Karpas-422 (cell line): ENCODE measurements at regions not wholly inside any gene's neighbourhood (a gene's known extent, or its start where the extent isn't known, plus 50 kb on each side); places are given as distances from the start of the nearest gene placed in this dataset.

Experiments used
- DNase-seq: peaks from one replicate; pipeline ENCODE4 v3.0.0-alpha.2; 2015
- H2AFZ ChIP-seq: fragments of 200-600 bp; sonication (generic); 2 replicates; pipeline ENCODE4 v1.6.1; 2014; ENCODE audit warnings: antibody characterized with exemption, low read length, mixed read lengths
- H3K27ac ChIP-seq: fragments of 200-600 bp; sonication (generic); 2 replicates; pipeline ENCODE4 v1.5.1; 2014; ENCODE audit warnings: mild to moderate bottlenecking, low read length, moderate library complexity
- H3K27me3 ChIP-seq: fragments of 200-600 bp; sonication (generic); 2 replicates; pipeline ENCODE4 v1.6.1; 2014; ENCODE audit warnings: low read length, mixed read lengths
- H3K36me3 ChIP-seq: fragments of 200-600 bp; sonication (generic); 2 replicates; pipeline ENCODE4 v1.6.1; 2014; ENCODE audit warnings: low read length, mixed read lengths; ENCODE audit not compliant: insufficient read depth
- H3K4me1 ChIP-seq: fragments of 200-600 bp; sonication (generic); 2 replicates; pipeline ENCODE4 v1.6.1; 2014; ENCODE audit warnings: mild to moderate bottlenecking, low read length, mixed read lengths
- H3K4me2 ChIP-seq: fragments of 200-600 bp; sonication (generic); 2 replicates; pipeline ENCODE4 v1.6.1; 2014; ENCODE audit warnings: low read length, low read depth, mild to moderate bottlenecking; ENCODE audit not compliant: poor library complexity, severe bottlenecking
- H3K4me3 ChIP-seq: fragments of 200-600 bp; sonication (generic); 2 replicates; pipeline ENCODE4 v1.5.1; 2014; ENCODE audit warnings: mild to moderate bottlenecking, antibody characterized with exemption, low read length, mixed read lengths
- H3K79me2 ChIP-seq: fragments of 200-600 bp; sonication (generic); 2 replicates; pipeline ENCODE4 v1.6.1; 2014; ENCODE audit warnings: mild to moderate bottlenecking, low read length, mixed read lengths
- H3K9ac ChIP-seq: fragments of 200-600 bp; sonication (generic); 2 replicates; pipeline ENCODE4 v1.6.0; 2014; ENCODE audit warnings: low read length
- H3K9me2 ChIP-seq: fragments of 200-600 bp; sonication (generic), shearing (Covaris generic); replicated peaks from 2 replicates; pipeline ENCODE4 v1.6.0; 2014; ENCODE audit warnings: mild to moderate bottlenecking, low read length, moderate library complexity; ENCODE audit not compliant: insufficient read depth
- H3K9me3 ChIP-seq: fragments of 300-700, 200-600 bp; sonication (generic); 2 replicates; pipeline ENCODE4 v1.6.1; 2014; ENCODE audit warnings: low read length, mixed read lengths
- H4K20me1 ChIP-seq: fragments of 200-600 bp; sonication (generic); 2 replicates; pipeline ENCODE4 v1.6.1; 2014; ENCODE audit warnings: mild to moderate bottlenecking, antibody characterized with exemption, low read length, low read depth; ENCODE audit not compliant: insufficient read depth

DNA sequence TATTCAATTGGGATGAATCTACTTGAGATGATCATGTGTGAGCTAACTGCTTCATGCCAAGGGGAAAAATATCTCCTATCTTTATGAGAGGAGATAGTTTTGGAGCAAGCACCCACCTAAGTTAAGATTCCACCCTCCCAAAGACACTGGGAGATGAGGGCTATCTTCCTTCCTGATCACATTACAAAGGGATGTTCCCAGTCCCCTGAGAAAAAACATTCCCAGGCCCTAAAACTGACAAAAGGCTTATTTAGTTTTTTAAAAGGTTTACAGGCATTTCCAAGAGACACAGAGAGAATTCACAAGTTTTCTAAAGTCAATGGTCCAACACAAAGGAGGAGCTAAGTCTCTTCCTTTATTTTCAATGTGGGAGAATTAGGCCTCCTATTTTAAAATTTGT lies 401.5 kb downstream of the FBXO15 start:
- Histone ChIP-seq H3K9me3 (peaks cover 7% of the 10 kb centered on the region), H3K79me2 (no peaks in the 10 kb centered on the region), H3K36me3 (no peaks in the 10 kb centered on the region), H3K4me3 (no peak overlapping the region), H3K4me2 (no peak overlapping the region), H4K20me1 (no peaks in the 10 kb centered on the region), H3K27me3 (no peaks in the 10 kb centered on the region), H3K4me1 (no peaks in the 10 kb centered on the region), H3K27ac (no peak overlapping the region), H3K9me2 (no peaks in the 10 kb centered on the region), H2AFZ (no peak overlapping the region), H3K9ac (no peak overlapping the region)
- DNase-seq, result no peak

DNA sequence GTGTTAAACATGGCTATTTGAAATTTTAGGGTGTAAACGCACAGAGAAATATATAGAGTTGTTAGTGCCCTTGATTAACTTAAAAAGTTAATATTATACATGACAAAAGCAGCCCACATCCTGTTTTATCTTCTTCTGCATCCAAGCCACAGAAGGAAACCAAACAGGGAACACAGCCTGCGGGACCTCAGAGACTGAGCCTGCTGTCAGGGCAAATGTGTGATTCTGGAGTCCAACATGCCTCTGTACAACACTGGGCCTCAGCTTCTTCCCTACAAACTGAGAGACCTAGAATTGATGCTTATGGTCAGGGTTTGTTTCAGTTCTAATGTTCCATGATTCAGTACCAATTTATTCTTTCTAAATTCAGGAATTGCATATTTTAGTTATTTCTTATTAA lies 404.7 kb downstream of the FBXO15 start:
- Histone ChIP-seq H3K9ac (no peak overlapping the region), H3K79me2 (no peaks in the 10 kb centered on the region), H2AFZ (no peak overlapping the region), H3K27me3 (no peaks in the 10 kb centered on the region), H3K9me3 (peaks cover 21% of the 10 kb centered on the region), H3K4me3 (no peak overlapping the region), H3K9me2 (no peaks in the 10 kb centered on the region), H4K20me1 (no peaks in the 10 kb centered on the region), H3K36me3 (no peaks in the 10 kb centered on the region), H3K4me1 (no peaks in the 10 kb centered on the region), H3K4me2 (no peak overlapping the region), H3K27ac (no peak overlapping the region)
- no peak for DNase-seq

DNA sequence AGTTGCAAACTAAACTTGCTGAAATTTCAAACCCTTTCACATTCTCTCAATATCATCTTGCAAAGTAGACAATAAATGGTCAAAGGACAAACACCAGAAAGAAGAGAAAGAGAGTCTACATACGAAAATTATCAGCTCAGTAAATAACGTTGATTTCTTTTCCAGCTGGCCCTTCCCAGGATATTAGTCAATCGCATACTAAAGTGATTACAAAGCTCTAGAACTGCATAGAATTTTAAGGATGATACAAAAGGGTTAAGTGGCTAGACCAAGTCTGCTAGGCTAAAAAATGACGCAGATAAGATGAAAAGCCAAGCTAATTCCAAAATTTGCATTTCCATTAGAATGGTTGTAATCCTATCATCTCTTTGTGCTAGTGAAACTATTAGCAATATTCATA lies 405.7 kb downstream of the FBXO15 start:
- Histone ChIP-seq H3K79me2 (no peaks in the 10 kb centered on the region), H3K4me2 (no peak overlapping the region), H3K27ac (no peak overlapping the region), H3K36me3 (no peaks in the 10 kb centered on the region), H3K9me3 (peaks cover 25% of the 10 kb centered on the region), H4K20me1 (no peaks in the 10 kb centered on the region), H2AFZ (no peak overlapping the region), H3K9me2 (no peaks in the 10 kb centered on the region), H3K4me3 (no peak overlapping the region), H3K9ac (no peak overlapping the region), H3K27me3 (no peaks in the 10 kb centered on the region), H3K4me1 (no peaks in the 10 kb centered on the region)
- no peak for DNase-seq

DNA sequence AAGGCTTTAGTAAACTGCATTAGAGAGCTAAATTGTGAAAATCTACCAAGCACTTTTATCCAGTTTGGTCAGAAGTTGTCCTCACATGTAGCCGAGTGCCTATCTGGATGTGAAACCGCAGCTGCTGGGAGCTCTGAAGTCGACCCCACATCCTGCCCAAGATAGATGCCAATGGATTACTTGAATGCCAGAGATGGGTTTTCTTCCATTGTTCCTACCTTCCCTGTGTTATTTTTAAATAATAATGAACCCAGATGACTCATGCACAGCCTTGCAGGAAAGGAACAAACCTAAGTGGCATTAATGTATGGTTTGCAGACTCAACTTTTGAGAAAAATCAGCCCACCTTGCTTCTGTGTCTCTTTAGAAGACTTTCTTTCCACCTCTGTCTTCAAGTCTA lies 408.5 kb downstream of the FBXO15 start:
- H3K9me2 ChIP-seq, result no peaks in the 10 kb centered on the region
- no peaks in the 10 kb centered on the region for H3K27me3 ChIP-seq
- H4K20me1 ChIP-seq, result no peaks in the 10 kb centered on the region
- no peaks in the 10 kb centered on the region for H3K79me2 ChIP-seq
- no peak overlapping the region for H3K9ac ChIP-seq
- H3K4me2 ChIP-seq, result no peak overlapping the region
- DNase-seq, result no peak
- no peaks in the 10 kb centered on the region for H3K36me3 ChIP-seq
- H3K4me1 ChIP-seq, result no peaks in the 10 kb centered on the region
- peaks cover 29% of the 10 kb centered on the region for H3K9me3 ChIP-seq
- no peak overlapping the region for H3K27ac ChIP-seq
- no peak overlapping the region for H3K4me3 ChIP-seq
- H2AFZ ChIP-seq, result no peak overlapping the region

DNA sequence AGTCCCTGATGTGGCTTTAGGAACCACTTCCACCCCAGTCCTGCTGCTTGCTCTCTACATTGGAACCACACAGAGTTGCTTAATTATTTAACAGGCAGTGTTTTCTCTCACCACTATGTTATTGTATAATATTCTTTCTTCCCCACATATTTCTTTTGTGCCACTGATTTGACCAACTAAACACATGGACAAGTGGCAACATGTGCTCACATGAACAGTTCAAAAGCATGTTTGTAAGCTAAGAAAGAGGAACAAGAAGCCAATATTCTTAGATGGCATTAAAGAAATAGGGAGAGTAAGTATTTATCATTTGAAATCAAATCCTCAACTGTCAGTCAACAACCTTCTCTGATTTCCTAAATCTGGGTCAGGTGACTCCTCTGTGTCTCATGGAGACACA lies 409.6 kb downstream of the FBXO15 start:
- no peaks in the 10 kb centered on the region for H4K20me1 ChIP-seq
- H3K79me2 ChIP-seq, result no peaks in the 10 kb centered on the region
- H3K4me1 ChIP-seq, result no peaks in the 10 kb centered on the region
- no peaks in the 10 kb centered on the region for H3K36me3 ChIP-seq
- H3K27me3 ChIP-seq, result no peaks in the 10 kb centered on the region
- no peak overlapping the region for H3K27ac ChIP-seq
- DNase-seq, result no peak
- no peak overlapping the region for H3K4me3 ChIP-seq
- no peak overlapping the region for H3K4me2 ChIP-seq
- H2AFZ ChIP-seq, result no peak overlapping the region
- peaks cover 32% of the 10 kb centered on the region for H3K9me3 ChIP-seq
- no peaks in the 10 kb centered on the region for H3K9me2 ChIP-seq
- no peak overlapping the region for H3K9ac ChIP-seq

DNA sequence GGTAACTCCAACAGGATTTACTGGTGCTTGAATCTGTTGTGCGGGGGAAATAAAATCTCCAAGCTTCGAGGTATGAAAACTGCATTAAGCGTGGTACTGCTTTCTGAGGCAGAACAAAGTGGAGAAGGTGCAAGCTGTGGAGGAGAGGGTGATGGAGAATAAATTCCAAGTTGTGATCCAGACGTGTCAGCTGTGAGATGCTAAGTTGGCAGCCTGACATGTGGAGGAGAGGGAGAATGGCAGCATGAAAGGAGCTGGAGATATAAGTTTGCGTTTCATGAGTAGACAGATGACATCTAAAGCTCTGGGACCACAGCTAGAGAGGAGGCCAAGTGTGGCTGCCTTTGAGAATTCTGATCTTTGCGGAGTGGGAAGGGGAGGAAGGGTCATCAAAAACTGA lies 411.8 kb downstream of the FBXO15 start:
- Histone ChIP-seq H2AFZ (no peak overlapping the region), H3K27me3 (no peaks in the 10 kb centered on the region), H3K9me2 (no peaks in the 10 kb centered on the region), H3K9ac (no peak overlapping the region), H3K36me3 (no peaks in the 10 kb centered on the region), H3K79me2 (no peaks in the 10 kb centered on the region), H3K4me1 (no peaks in the 10 kb centered on the region), H3K9me3 (peaks cover 38% of the 10 kb centered on the region), H3K4me3 (no peak overlapping the region), H3K27ac (no peak overlapping the region), H4K20me1 (no peaks in the 10 kb centered on the region), H3K4me2 (no peak overlapping the region)
- no peak for DNase-seq

DNA sequence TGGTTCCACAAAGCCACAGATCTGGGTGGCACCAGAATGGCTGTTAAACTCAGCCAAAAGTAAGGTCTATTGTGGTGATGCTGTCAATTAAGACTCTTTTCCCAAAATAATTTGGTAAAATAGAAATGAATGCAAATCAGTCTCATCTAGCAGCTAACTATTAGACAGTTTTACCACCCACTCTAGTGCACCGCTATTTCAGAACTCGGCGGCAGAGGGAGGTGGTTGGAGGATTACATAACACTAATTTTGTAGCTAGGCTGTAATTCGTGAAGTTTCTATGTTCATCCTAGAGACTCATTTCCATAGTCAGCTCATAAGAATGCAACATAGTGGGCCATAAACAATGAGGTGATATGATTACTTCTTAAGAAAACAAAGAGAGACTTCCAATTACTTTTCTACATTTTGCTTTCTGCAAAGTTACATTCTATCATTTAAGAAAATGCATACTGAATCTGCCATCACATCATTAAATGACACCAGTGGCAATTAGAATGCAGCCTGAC lies 413.8 kb downstream of the FBXO15 start:
- Histone ChIP-seq H3K79me2 (no peaks in the 10 kb centered on the region), H3K4me2 (no peak overlapping the region), H3K36me3 (no peaks in the 10 kb centered on the region), H3K27me3 (no peaks in the 10 kb centered on the region), H3K9me3 (peaks cover 30% of the 10 kb centered on the region), H3K9ac (no peak overlapping the region), H3K27ac (no peak overlapping the region), H2AFZ (no peak overlapping the region), H3K4me3 (no peak overlapping the region), H3K9me2 (no peaks in the 10 kb centered on the region), H3K4me1 (no peaks in the 10 kb centered on the region), H4K20me1 (no peaks in the 10 kb centered on the region)
- no peak for DNase-seq

DNA sequence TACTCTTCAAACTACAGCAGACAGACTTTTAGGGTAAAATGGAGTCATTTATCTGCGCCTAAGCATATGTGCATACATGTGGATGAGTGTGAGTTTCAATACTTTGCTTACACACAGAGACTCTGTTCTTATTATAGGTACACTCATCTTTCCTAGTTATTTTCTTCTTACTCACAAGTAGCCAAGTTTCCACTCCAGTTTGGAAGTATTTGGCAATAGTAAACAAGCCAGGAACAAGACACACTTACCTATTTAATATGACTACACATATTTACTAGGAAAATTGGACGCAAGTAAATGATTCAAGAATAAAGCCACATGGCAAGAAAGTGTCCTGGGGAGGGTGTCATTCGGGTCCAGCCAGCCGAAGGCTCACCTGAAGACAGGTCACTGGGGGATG lies 414.3 kb downstream of the FBXO15 start:
- no peaks in the 10 kb centered on the region for H3K9me2 ChIP-seq
- H3K27me3 ChIP-seq, result no peaks in the 10 kb centered on the region
- peaks cover 27% of the 10 kb centered on the region for H3K9me3 ChIP-seq
- H4K20me1 ChIP-seq, result no peaks in the 10 kb centered on the region
- no peak overlapping the region for H2AFZ ChIP-seq
- no peaks in the 10 kb centered on the region for H3K36me3 ChIP-seq
- no peak overlapping the region for H3K4me3 ChIP-seq
- no peak overlapping the region for H3K4me2 ChIP-seq
- no peak overlapping the region for H3K27ac ChIP-seq
- no peak overlapping the region for H3K9ac ChIP-seq
- no peak for DNase-seq
- H3K79me2 ChIP-seq, result no peaks in the 10 kb centered on the region
- no peaks in the 10 kb centered on the region for H3K4me1 ChIP-seq

DNA sequence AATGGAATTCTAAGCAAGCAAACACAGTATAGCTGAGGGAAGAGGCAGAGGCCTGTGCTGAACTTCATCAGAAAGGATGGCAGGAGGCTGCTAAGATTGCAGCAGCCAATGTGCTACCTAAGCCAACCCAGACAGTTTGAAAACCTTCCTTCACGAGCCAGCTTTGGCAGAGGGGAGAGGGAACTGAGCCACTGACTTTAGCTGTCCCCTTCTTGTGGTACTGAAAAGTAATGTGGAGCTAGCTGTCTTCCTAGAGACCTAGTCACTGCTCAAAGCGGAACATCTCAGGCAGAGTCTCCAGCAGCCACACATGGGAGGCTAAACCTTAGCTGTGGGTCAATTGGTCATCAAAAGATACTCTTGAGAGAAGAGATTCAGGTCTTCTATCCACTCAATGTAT lies 419.0 kb downstream of the FBXO15 start:
- no peak overlapping the region for H3K27ac ChIP-seq
- no peaks in the 10 kb centered on the region; the same call in 1 of the 2 replicates for H3K9me2 ChIP-seq
- H4K20me1 ChIP-seq, result no peaks in the 10 kb centered on the region
- H3K9me3 ChIP-seq, result peaks cover 19% of the 10 kb centered on the region
- H3K79me2 ChIP-seq, result no peaks in the 10 kb centered on the region
- DNase-seq, result no peak
- H3K36me3 ChIP-seq, result no peaks in the 10 kb centered on the region
- H3K9ac ChIP-seq, result no peak overlapping the region
- no peak overlapping the region for H3K4me3 ChIP-seq
- no peak overlapping the region for H3K4me2 ChIP-seq
- no peaks in the 10 kb centered on the region for H3K4me1 ChIP-seq
- H2AFZ ChIP-seq, result no peak overlapping the region
- H3K27me3 ChIP-seq, result no peaks in the 10 kb centered on the region
